MCF 10A (cell line): ENCODE measurements at regions not wholly inside any gene's neighbourhood (a gene's known extent, or its start where the extent isn't known, plus 50 kb on each side); places are given as distances from the start of the nearest gene placed in this dataset.
"Not testable (repeated sequence)": the region's sequence is repeated elsewhere in the genome, so short reads cannot be mapped to it uniquely, and the experiment has no call there.

ENCODE experiments used
- BruUV-seq: library from RNA; stranded (reverse); fragments of 400-500 nt; replicated peaks from 2 replicates; lab custom pipeline; 2021; lab: Mats Ljungman, UMichigan
- CTCF ChIA-PET: fragments of 300-600 bp; sonication (Branson Sonifier 250); formaldehyde crosslinking; extraction: SDS; loops from one replicate; lab custom pipeline; 2021; ENCODE audit warnings: antibody characterized with exemption, inconsistent platforms; lab: Yijun Ruan, JAX
- POLR2A ChIA-PET: fragments of 300-600, 350-650 bp; sonication (Branson Sonifier 250); formaldehyde crosslinking; extraction: SDS; loops from one replicate; lab custom pipeline; 2020; ENCODE audit warnings: antibody characterized with exemption, inconsistent platforms; lab: Yijun Ruan, JAX
- DNase-seq: peaks from one replicate; pipeline ENCODE4 v3.0.0-alpha.2; 2018; ENCODE audit not compliant: unreplicated experiment
- H3K27ac Mint-ChIP-seq: one replicate; pipeline ENCODE4 v1.8.0; 2022; ENCODE audit warnings: mild to moderate bottlenecking, low read depth, mixed read lengths; ENCODE audit not compliant: unreplicated experiment
- H3K27me3 Mint-ChIP-seq: one replicate; pipeline ENCODE4 v1.8.0; 2022; ENCODE audit warnings: mixed read lengths; ENCODE audit not compliant: insufficient read depth, unreplicated experiment
- H3K36me3 Mint-ChIP-seq: one replicate; pipeline ENCODE4 v1.8.0; 2022; ENCODE audit warnings: mild to moderate bottlenecking, moderate library complexity, mixed read lengths; ENCODE audit not compliant: insufficient read depth, unreplicated experiment
- H3K4me1 Mint-ChIP-seq: one replicate; pipeline ENCODE4 v1.8.0; 2022; ENCODE audit warnings: mixed read lengths; ENCODE audit not compliant: insufficient read depth, unreplicated experiment
- H3K4me3 Mint-ChIP-seq: one replicate; pipeline ENCODE4 v1.8.0; 2022; ENCODE audit warnings: mild to moderate bottlenecking, moderate library complexity, mixed read lengths; ENCODE audit not compliant: unreplicated experiment
- H3K9me3 Mint-ChIP-seq: one replicate; pipeline ENCODE4 v1.8.0; 2022; ENCODE audit warnings: mixed read lengths; ENCODE audit not compliant: unreplicated experiment
- intact Hi-C: fragments of 100-400 bp; cut with micrococcal nuclease; formaldehyde crosslinking; loops from 2 replicates; pipeline ENCODE4 v1.14.1; 2022
- TF ChIP-seq, protein P1 (sequence below): fragments of 200-600 bp; IDR thresholded peaks from one replicate; pipeline ENCODE4 v1.8.0; 2022; ENCODE audit warnings: antibody characterized with exemption, mild to moderate bottlenecking; ENCODE audit not compliant: unreplicated experiment

DNA sequence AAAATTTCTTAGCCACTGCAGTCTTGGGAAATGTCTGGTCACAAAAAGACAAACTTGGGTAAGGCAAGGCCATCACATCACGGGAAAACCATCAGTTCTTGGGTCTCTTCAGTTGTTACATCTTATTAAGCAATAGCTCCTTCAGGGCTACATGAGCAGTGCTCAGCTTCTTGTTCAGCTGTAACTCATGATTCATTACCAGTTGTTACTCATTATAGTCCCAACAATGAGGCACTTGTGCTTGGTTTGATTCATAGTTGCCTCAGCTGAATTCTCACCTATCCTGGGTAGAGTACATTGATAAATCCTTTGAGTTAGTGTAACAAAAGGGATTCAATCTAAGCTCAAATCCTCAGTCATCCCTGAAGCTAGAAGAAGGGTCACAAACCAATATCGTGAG lies 102.4 kb upstream of the DCC start:
- CTCF ChIA-PET: interaction anchor here (1.0 to 1.4 kb wide), 2 partner anchors 14 to 48 kb away, joined by 3 to 4 read pairs; no protein-coding TSS in a partner anchor
- peaks cover 6% of the 10 kb centered on the region for H3K4me1 Mint-ChIP-seq
- intact Hi-C loops: loop anchor here (2.0 to 5.0 kb wide), 2 partner anchors 75 to 623 kb away; no protein-coding TSS in a partner anchor
- H3K27ac Mint-ChIP-seq: no peak overlapping the region
- DNase-seq: peak; percentile 56
- TF ChIP-seq, protein P1, sequence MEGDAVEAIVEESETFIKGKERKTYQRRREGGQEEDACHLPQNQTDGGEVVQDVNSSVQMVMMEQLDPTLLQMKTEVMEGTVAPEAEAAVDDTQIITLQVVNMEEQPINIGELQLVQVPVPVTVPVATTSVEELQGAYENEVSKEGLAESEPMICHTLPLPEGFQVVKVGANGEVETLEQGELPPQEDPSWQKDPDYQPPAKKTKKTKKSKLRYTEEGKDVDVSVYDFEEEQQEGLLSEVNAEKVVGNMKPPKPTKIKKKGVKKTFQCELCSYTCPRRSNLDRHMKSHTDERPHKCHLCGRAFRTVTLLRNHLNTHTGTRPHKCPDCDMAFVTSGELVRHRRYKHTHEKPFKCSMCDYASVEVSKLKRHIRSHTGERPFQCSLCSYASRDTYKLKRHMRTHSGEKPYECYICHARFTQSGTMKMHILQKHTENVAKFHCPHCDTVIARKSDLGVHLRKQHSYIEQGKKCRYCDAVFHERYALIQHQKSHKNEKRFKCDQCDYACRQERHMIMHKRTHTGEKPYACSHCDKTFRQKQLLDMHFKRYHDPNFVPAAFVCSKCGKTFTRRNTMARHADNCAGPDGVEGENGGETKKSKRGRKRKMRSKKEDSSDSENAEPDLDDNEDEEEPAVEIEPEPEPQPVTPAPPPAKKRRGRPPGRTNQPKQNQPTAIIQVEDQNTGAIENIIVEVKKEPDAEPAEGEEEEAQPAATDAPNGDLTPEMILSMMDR: no peak
- no TSS peak for BruUV-seq
- POLR2A ChIA-PET: interaction anchor here (0.5 to 1.9 kb wide), 5 partner anchors 20 to 1040 kb away, joined by 3 to 6 read pairs (median 4); partner anchors contain the start of gene MEX3C
- H3K36me3 Mint-ChIP-seq: no peaks in the 10 kb centered on the region
- H3K27me3 Mint-ChIP-seq: no peaks in the 10 kb centered on the region
- H3K4me3 Mint-ChIP-seq: no peak overlapping the region
- no peaks in the 10 kb centered on the region for H3K9me3 Mint-ChIP-seq

DNA sequence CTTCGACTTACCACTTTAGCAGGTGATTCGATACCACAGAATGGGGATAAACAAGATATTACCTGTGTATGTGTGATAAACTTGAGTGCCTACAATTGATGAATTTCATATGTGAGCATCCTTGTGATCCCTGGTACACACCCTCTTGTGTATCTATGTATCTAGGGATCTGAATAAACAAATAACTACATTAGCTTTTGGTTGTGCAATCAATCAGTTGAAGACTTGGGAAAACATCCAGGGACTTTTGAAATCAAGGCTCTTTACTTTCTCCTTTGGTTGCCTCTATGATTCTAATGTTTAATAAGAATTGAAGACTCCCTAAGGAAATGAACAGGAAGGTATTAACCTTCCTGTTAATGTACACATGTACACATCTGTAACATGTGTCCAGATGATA lies 97.3 kb upstream of the DCC start:
- POLR2A ChIA-PET: interaction anchor here (0.6 to 0.8 kb wide), 3 partner anchors 15 to 19 kb away, joined by 3 read pairs; no protein-coding TSS in a partner anchor
- DNase-seq: peak; percentile 6
- H3K4me1 Mint-ChIP-seq: peaks cover 6% of the 10 kb centered on the region
- intact Hi-C loops: no loop called here
- H3K27me3 Mint-ChIP-seq: no peaks in the 10 kb centered on the region
- peaks cover 16% of the 10 kb centered on the region for H3K9me3 Mint-ChIP-seq
- BruUV-seq: no TSS peak
- no peaks in the 10 kb centered on the region for H3K36me3 Mint-ChIP-seq
- peak overlapping the region; percentile 20 for H3K27ac Mint-ChIP-seq
- TF ChIP-seq, protein P1: no peak
- no peak overlapping the region for H3K4me3 Mint-ChIP-seq
- CTCF ChIA-PET: no interaction called here

DNA sequence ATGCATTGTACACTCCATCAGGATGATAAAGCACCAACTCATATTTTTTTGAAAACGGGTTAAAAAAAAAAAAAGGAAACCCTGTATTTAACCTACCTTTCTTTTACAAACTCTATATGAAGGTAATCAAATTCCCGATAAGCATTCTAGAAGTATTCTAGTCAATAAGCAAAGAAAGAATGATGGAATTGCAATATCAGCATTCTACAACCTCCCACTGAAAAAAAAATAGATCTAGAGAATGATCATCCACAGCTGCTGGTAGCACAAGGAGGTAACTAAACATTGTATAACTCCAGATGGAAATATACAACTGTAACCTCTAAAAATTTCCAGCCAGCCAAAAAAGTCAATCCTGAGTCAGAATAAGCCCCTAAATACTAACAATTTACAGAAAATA lies 95.3 kb upstream of the DCC start:
- Mint-ChIP-seq H3K27ac (no peak overlapping the region), H3K36me3 (no peaks in the 10 kb centered on the region), H3K9me3 (peaks cover 16% of the 10 kb centered on the region), H3K27me3 (no peaks in the 10 kb centered on the region), H3K4me3 (no peak overlapping the region), H3K4me1 (peaks cover 6% of the 10 kb centered on the region)
- TF ChIP-seq, protein P1: no peak
- ChIA-PET CTCF (no interaction called here), POLR2A (no interaction called here)
- no peak for DNase-seq
- intact Hi-C loops: no loop called here
- no TSS peak for BruUV-seq

DNA sequence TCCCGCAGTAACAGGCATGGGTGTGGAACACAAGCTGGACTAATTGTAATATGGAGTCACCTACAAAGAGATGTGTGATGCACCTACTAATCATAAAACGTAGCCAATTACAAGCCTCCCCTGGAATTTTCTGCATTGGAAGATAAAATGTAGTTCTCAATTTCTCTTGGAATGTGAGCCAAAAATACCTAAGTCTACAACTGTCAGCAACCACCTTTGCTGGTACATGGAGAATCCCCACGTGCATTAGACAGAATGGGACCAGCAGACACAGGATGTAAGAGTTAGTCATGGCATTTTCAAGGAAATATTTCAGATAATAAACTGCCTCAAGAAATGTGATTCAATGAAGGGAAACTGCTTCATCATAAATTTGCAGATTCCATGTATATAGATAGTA lies 85.6 kb upstream of the DCC start:
- Mint-ChIP-seq H3K36me3 (peaks cover 6% of the 10 kb centered on the region), H3K9me3 (no peaks in the 10 kb centered on the region), H3K27ac (no peak overlapping the region), H3K4me3 (no peak overlapping the region), H3K27me3 (no peaks in the 10 kb centered on the region), H3K4me1 (no peaks in the 10 kb centered on the region)
- TF ChIP-seq, protein P1: no peak
- CTCF ChIA-PET: no interaction called here
- BruUV-seq: no TSS peak
- POLR2A ChIA-PET: no interaction called here
- DNase-seq: no peak
- intact Hi-C loops: no loop called here

DNA sequence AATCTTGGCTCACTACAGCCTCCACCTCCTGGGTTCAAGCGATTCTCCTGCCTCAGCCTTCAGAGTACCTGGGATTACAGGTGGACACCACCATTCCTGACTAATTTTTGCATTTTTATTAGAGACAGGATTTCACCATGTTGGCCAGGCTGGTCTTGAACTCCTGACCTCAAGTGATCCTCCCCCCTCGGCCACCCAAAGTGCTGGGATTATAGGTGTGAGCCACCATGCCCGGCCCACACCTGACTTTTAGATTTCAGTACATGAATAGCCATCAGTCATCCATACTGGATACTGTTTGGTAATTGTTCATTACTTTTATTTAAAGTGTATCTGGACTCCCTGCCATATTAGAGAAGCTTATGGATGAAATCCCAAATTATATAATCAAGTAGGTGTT lies 82.6 kb upstream of the DCC start:
- H3K9me3 Mint-ChIP-seq, BruUV-seq, H3K36me3 Mint-ChIP-seq, H3K4me1 Mint-ChIP-seq, H3K4me3 Mint-ChIP-seq, H3K27me3 Mint-ChIP-seq, H3K27ac Mint-ChIP-seq, intact Hi-C loops, DNase-seq: not testable (repeated sequence)
- ChIA-PET POLR2A (interaction anchor here (0.5 to 1.0 kb wide), 2 partner anchors 15 to 20 kb away, joined by 3 to 4 read pairs; no protein-coding TSS in a partner anchor), CTCF (interaction anchor here (0.6 to 0.7 kb wide), 2 partner anchors 324 to 1159 kb away, joined by 3 read pairs; no protein-coding TSS in a partner anchor)
